Activated CD4-positive, alpha-beta T cell treated with anti-CD3 and anti-CD28 coated beads for 36 hours (primary cell): ENCODE measurements at regions not wholly inside any gene's neighbourhood (a gene's known extent, or its start where the extent isn't known, plus 50 kb on each side); places are given as distances from the start of the nearest gene placed in this dataset.

Source experiments
- ATAC-seq: fragments of 200-7000 bp; cut with Tn5 transposase; one replicate; pipeline ENCODE4 v1.10.0; 2021; ENCODE audit warnings: mild to moderate bottlenecking, moderate library complexity
- CTCF ChIA-PET: fragments of 350-600 bp; sonication (Branson Sonifier 250); formaldehyde crosslinking; loops from one replicate; lab custom pipeline; 2021; ENCODE audit warnings: antibody characterized with exemption; lab: Charles Lee
- POLR2A ChIA-PET: fragments of 350-600 bp; sonication (Branson Sonifier 250); formaldehyde crosslinking; loops from one replicate; lab custom pipeline; 2021; ENCODE audit warnings: antibody characterized with exemption, inconsistent platforms; lab: Charles Lee
- DNase-seq: peaks from one replicate; pipeline ENCODE4 v3.0.0-alpha.2; 2020
- H3K27ac Mint-ChIP-seq: one replicate; pipeline ENCODE4 v1.8.0; 2021; ENCODE audit warnings: mixed read lengths
- H3K27me3 Mint-ChIP-seq: one replicate; pipeline ENCODE4 v1.8.0; 2021; ENCODE audit warnings: mixed read lengths
- H3K36me3 Mint-ChIP-seq: one replicate; pipeline ENCODE4 v1.8.0; 2021; ENCODE audit warnings: low read depth, mixed read lengths
- H3K4me1 Mint-ChIP-seq: one replicate; pipeline ENCODE4 v1.8.0; 2021; ENCODE audit warnings: mixed read lengths
- H3K4me3 Mint-ChIP-seq: one replicate; pipeline ENCODE4 v1.8.0; 2021; ENCODE audit warnings: mild to moderate bottlenecking, moderate library complexity, mixed read lengths
- H3K9me3 Mint-ChIP-seq: one replicate; pipeline ENCODE4 v1.8.0; 2021; ENCODE audit warnings: low read depth, mixed read lengths
- intact Hi-C, 2 experiments: fragments of 100-400 bp; cut with DNase I in 1 of 2; cut with micrococcal nuclease in 1 of 2; formaldehyde crosslinking; loops; one replicate each; pipeline versions ENCODE4 v1.14.2 to v1.15.1; 2022 to 2024; cut with DNase I, micrococcal nuclease

DNA sequence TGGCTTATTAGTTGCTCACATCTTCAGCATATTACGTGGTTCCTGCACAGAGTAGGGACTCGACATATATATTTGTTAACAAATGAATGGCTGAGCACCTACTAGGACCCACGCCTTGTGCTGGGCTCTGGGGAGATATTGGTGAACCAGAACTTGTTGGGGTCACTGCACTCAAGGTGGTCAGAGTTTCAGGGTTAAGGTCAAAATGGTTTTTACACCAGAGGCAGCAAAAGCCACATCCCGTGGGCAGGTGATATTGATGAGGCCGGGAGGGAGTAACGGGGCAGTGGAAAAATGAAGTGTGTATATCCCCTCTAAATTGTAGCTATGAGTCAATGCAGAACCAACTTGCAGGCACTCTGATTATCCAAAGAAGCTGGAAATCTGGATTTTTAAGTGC, 136.5 kb upstream of the KLF4 start:
- no peak overlapping the region for H3K4me3 Mint-ChIP-seq
- ChIA-PET CTCF (no interaction called here), POLR2A (no interaction called here)
- DNase-seq (no peak), ATAC-seq (no peak)
- no peaks in the 10 kb centered on the region for H3K27me3 Mint-ChIP-seq
- no peaks in the 10 kb centered on the region for H3K4me1 Mint-ChIP-seq
- no peaks in the 10 kb centered on the region for H3K36me3 Mint-ChIP-seq
- intact Hi-C loops = no loop called here
- H3K27ac Mint-ChIP-seq = no peak overlapping the region
- no peaks in the 10 kb centered on the region for H3K9me3 Mint-ChIP-seq

DNA sequence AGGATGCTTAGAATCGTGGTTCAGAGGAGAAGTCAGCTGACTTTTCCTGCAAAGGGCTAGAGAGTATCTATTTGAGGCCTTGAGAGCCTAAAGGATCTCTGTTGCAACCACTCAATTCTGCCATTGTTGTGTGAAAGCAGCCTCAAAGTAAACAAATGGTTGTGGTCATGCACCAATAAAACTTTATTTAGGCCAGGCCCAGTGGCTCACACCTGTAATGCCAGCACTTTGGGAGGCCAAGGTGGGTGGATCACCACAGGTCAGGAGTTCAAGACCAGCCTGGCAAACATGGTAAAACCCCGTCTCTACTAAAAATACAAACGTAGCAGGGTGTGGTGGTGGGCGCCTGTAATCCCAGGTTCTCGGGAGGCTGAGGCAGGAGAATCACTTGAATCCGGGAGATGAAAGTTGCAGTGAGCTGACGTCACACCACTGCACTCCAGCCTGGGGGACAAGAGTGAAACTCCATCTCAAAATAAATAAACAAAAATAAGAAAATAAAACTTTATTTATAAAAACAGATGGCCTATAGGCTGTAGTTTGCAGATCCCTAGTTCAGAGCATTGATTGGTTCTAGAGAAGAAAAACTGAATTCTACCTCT, 135.9 kb upstream of the KLF4 start:
- ATAC-seq (no peak), DNase-seq (no peak)
- Mint-ChIP-seq H3K27ac (no peak overlapping the region), H3K4me3 (no peak overlapping the region), H3K4me1 (no peaks in the 10 kb centered on the region), H3K27me3 (no peaks in the 10 kb centered on the region), H3K36me3 (no peaks in the 10 kb centered on the region), H3K9me3 (no peaks in the 10 kb centered on the region)
- intact Hi-C loops = no loop called here
- ChIA-PET POLR2A (no interaction called here), CTCF (no interaction called here)

DNA sequence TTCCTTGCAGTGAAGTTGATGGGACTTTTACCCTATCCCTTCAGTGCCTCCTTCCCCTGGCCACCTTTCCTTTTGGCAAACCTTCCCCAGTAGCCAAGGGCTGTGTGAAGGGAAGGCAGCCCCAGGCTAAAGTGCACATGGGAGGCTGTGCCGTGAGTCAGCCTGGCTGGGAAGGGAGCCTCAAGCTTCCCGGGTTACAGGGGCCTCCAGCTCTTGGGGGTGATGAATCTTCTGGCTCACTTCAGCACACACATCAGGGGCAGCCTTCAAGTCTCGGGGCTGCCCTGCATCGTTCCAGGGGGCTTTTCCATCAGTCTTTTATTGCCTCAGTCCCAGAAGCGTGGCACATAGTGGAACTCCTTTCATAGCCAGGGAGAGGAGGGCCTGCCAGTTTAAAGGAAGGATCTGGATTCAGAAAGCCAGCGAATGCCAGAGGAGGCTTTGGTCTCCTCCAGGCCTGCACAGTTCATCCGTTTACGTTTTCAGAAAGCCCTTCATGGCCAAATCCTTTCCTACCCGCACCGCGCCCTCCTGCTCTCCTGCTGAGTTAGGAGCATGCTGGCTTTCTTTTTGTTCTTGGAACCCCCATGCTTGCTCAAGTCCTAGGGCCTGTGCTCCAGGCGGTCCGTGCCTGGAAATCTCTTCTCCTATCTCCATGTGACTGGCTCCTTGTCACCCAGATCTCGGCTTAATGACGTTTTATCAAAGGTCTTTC, 134.8 kb upstream of the KLF4 start:
- ATAC-seq = no peak
- ChIA-PET POLR2A (no interaction called here), CTCF (no interaction called here)
- Mint-ChIP-seq H3K27me3 (no peaks in the 10 kb centered on the region), H3K27ac (no peak overlapping the region), H3K4me1 (no peaks in the 10 kb centered on the region), H3K4me3 (no peak overlapping the region), H3K36me3 (no peaks in the 10 kb centered on the region), H3K9me3 (no peaks in the 10 kb centered on the region)
- no peak for DNase-seq
- intact Hi-C loops = no loop called here

DNA sequence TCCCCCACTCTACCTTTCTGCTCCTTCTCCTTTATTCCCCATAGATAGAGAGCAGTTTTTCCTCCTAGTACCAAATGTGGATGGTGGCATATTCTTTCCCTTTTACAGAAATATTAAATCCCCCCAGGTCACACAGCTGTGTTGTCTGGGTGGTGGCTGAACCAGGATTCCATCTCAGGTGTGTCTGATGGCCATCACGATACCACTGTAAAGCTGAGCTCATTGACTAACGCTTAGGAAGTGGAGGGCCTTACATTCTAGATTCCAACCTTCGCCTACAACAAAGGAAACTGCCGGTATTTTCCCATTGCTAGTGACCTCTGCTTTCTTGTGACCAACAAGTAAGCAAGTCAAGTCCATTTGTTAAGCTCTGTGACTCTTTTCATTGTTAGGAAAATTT, 131.9 kb upstream of the KLF4 start:
- intact Hi-C loops = no loop called here
- no peaks in the 10 kb centered on the region for H3K4me1 Mint-ChIP-seq
- H3K27ac Mint-ChIP-seq = no peak overlapping the region
- H3K36me3 Mint-ChIP-seq = no peaks in the 10 kb centered on the region
- no peaks in the 10 kb centered on the region for H3K27me3 Mint-ChIP-seq
- H3K4me3 Mint-ChIP-seq = no peak overlapping the region
- no peak for DNase-seq
- CTCF ChIA-PET = no interaction called here
- ATAC-seq = no peak
- H3K9me3 Mint-ChIP-seq = no peaks in the 10 kb centered on the region
- POLR2A ChIA-PET = no interaction called here

DNA sequence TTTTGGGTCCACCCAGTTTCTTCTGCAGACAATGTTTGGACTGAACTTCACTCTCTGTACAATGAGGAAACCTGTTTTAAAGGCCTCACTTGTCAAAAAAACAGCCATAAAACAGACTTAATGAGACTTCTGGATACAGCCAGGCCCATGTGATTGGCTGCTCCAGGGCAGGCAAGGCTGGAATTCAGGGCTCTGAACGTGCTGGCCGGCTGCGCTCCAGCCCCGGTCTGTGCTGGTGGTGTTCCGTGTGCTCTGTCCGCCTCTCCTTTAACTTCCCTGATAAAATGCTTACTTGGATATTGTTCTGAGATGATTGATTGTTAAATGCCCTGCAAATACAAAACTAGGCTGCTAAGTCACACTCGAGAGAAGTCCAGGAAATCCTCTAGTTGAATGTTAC, 131.2 kb upstream of the KLF4 start:
- no peak for ATAC-seq
- Mint-ChIP-seq H3K27ac (no peak overlapping the region), H3K27me3 (no peaks in the 10 kb centered on the region), H3K4me3 (no peak overlapping the region), H3K36me3 (no peaks in the 10 kb centered on the region), H3K9me3 (no peaks in the 10 kb centered on the region), H3K4me1 (no peaks in the 10 kb centered on the region)
- ChIA-PET POLR2A (no interaction called here), CTCF (no interaction called here)
- intact Hi-C loops = no loop called here
- DNase-seq = no peak

DNA sequence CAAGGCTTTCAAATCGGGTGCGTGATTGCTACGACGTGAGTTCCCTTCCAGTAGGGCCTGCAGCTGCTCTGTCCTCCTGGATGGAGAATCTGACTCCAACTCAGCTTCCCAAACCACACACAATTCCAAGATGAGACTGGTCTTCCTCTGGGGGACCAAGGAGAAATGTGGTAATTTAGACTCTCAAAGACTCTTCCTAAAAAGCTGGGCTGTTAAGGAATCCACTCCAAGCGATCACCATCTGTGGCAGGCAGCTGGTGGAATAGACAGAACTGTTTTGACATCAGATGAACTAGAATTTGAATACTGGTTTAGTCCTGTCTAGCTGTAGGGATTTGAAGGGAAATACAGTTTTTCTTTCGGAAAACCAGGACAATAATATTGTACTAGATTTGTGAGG, 130.7 kb upstream of the KLF4 start:
- ChIA-PET POLR2A (no interaction called here), CTCF (interaction anchor here (0.6 kb wide), 1 partner anchor 31 kb away, joined by 3 read pairs; no protein-coding TSS in a partner anchor)
- Mint-ChIP-seq H3K27ac (no peak overlapping the region), H3K4me1 (no peaks in the 10 kb centered on the region), H3K36me3 (no peaks in the 10 kb centered on the region), H3K4me3 (no peak overlapping the region), H3K9me3 (no peaks in the 10 kb centered on the region), H3K27me3 (no peaks in the 10 kb centered on the region)
- intact Hi-C loops = no loop called here
- DNase-seq = no peak
- no peak for ATAC-seq

DNA sequence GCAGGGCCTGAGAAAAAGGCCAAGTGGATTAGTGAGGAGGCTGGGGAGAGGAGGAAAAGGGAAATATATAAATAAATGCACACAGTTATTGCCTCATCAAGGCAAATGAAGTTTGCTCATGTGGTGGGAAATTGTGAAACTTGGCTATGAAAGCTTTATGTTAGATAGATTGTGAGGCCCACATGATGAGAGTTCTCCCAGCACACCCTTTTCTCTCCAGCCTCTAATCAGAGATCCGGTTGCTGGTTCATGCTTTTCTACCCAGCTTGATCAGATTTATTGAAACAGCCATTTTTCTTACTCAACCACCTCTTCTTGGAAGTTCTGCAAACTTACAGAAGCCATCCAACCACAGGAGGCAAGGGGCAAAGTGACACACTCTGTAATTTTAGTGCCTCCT, 125.8 kb upstream of the KLF4 start:
- H3K9me3 Mint-ChIP-seq = no peaks in the 10 kb centered on the region
- no peaks in the 10 kb centered on the region for H3K4me1 Mint-ChIP-seq
- DNase-seq = no peak
- POLR2A ChIA-PET = no interaction called here
- no peak for ATAC-seq
- no peak overlapping the region for H3K4me3 Mint-ChIP-seq
- H3K27ac Mint-ChIP-seq = no peak overlapping the region
- H3K27me3 Mint-ChIP-seq = no peaks in the 10 kb centered on the region
- CTCF ChIA-PET = no interaction called here
- H3K36me3 Mint-ChIP-seq = no peaks in the 10 kb centered on the region
- intact Hi-C loops = no loop called here

DNA sequence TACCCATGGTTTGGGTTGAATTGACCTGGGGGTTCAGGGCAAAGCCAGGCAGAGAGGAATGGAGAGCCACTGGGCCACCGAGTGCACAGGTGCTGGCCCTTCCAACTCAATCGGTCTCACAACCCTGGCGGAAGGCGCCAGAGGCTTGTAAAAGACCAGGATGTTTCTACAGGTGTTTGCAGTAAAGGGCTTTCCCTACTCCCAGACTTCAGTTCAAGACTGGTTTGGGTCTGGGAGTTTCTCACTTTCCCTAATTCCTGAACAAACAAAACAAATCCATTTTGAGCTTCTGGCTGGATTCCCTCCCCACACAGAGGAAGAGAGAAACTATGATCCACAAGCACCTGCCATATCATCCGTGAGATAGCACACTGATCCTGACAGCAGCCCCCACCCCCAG, 125.2 kb upstream of the KLF4 start:
- intact Hi-C loops = no loop called here
- Mint-ChIP-seq H3K27me3 (no peaks in the 10 kb centered on the region), H3K9me3 (no peaks in the 10 kb centered on the region), H3K27ac (no peak overlapping the region), H3K4me1 (no peaks in the 10 kb centered on the region), H3K4me3 (no peak overlapping the region), H3K36me3 (no peaks in the 10 kb centered on the region)
- ChIA-PET CTCF (no interaction called here), POLR2A (no interaction called here)
- DNase-seq (no peak), ATAC-seq (no peak)

DNA sequence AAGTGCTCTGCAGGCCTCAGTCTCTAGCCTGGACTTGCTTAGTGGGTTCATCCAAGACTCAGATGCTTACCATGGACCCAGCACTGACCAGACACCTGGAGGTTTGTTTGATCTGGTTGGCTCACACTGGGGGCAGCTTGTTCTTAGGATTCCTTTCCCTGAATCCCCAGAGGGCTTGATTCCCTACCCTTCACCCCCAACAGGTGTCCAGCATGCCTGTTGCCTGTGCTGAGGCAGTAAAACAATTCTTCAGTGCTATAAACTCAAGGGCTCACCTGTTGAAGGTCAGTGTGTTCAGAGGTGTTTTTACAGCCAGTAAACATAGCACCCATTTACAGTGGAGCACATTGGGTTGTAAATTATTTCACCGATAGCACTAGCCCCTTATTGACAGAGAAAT, 123.8 kb upstream of the KLF4 start:
- CTCF ChIA-PET = no interaction called here
- H3K27ac Mint-ChIP-seq = no peak overlapping the region
- H3K27me3 Mint-ChIP-seq = no peaks in the 10 kb centered on the region
- no peaks in the 10 kb centered on the region for H3K36me3 Mint-ChIP-seq
- H3K9me3 Mint-ChIP-seq = no peaks in the 10 kb centered on the region
- H3K4me1 Mint-ChIP-seq = no peaks in the 10 kb centered on the region
- intact Hi-C loops = no loop called here
- no peak overlapping the region for H3K4me3 Mint-ChIP-seq
- no peak for DNase-seq
- no peak for ATAC-seq
- POLR2A ChIA-PET = no interaction called here

DNA sequence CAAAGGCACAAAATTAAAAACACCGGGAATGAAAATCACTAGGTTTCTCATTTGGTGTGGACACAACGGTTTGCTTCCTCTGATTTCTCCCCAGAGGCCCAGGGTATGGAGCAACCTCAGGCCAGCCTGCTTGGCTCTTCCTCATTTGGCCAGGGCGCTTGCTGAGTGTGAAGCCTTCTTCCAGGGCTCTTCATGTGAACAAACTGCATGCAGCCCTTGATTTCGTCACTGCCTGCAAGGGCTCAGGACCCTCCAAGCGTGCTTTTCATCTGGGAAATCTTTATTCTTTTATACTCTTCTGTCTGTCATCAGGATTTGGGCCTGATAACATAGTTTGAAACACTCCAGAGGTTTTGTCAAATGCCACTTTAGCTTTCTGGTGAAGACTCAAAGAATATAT, 122.6 kb upstream of the KLF4 start:
- intact Hi-C loops = no loop called here
- H3K27ac Mint-ChIP-seq = no peak overlapping the region
- H3K4me1 Mint-ChIP-seq = no peaks in the 10 kb centered on the region
- ATAC-seq (no peak), DNase-seq (no peak)
- ChIA-PET POLR2A (no interaction called here), CTCF (no interaction called here)
- no peak overlapping the region for H3K4me3 Mint-ChIP-seq
- no peaks in the 10 kb centered on the region for H3K9me3 Mint-ChIP-seq
- H3K27me3 Mint-ChIP-seq = no peaks in the 10 kb centered on the region
- no peaks in the 10 kb centered on the region for H3K36me3 Mint-ChIP-seq

DNA sequence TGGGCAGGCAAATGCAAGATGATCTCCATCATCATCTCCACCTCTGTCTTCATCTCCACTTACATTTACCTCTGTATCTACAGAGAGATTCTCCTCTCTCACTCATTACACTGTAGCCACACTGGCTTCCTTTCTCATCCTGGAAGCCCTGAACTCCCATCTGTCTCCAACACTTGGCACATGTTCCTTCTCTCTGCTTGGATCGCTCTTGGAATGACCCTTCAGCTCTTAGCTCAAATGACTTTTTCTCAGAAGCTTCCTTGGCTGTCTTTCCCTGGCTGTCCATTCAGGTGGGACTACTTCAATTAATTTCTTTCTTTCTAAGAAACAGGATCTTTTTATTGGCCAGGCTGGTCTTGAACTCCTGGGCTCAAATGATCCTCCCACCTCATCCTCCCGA, 120.0 kb upstream of the KLF4 start:
- H3K27ac Mint-ChIP-seq = no peak overlapping the region
- DNase-seq (no peak), ATAC-seq (no peak)
- ChIA-PET POLR2A (no interaction called here), CTCF (no interaction called here)
- intact Hi-C loops = no loop called here
- no peaks in the 10 kb centered on the region for H3K9me3 Mint-ChIP-seq
- no peaks in the 10 kb centered on the region for H3K36me3 Mint-ChIP-seq
- H3K27me3 Mint-ChIP-seq = no peaks in the 10 kb centered on the region
- no peak overlapping the region for H3K4me3 Mint-ChIP-seq
- no peaks in the 10 kb centered on the region for H3K4me1 Mint-ChIP-seq

DNA sequence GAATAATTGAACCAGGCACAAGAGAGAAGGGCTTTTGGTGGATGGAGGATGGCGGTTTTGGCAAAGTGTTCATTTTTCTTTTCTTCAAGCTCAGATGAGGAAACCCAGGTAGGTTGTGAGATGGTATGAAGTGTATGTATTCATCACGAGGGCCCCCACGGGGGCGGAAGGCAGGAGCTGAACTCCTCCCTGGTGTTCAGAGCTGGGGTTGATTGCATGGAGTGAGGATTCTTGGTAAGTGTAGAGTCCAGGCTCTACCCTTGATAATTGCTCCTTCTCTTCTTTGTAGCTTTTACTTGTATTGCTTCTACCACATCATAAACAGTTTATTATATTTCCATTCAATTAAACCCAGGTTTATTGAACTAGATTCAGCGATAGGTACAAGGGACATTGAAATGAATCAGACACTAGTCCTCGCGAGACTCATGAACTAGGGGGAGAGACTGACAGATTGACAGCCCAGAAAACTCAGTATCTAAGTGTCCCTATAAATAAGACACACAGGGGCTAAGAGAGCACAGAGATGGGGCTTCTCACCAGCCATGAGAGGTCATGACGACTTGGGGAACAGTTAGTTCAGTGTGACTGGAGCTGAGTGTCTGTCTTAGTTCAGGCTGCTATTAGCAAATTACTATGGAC, 116.7 kb upstream of the KLF4 start:
- Mint-ChIP-seq H3K9me3 (no peaks in the 10 kb centered on the region), H3K36me3 (no peaks in the 10 kb centered on the region), H3K27me3 (no peaks in the 10 kb centered on the region), H3K27ac (no peak overlapping the region), H3K4me3 (no peak overlapping the region), H3K4me1 (no peaks in the 10 kb centered on the region)
- POLR2A ChIA-PET = no interaction called here
- intact Hi-C loops = no loop called here
- ATAC-seq = no peak
- CTCF ChIA-PET = no interaction called here
- DNase-seq = no peak
